ENCODE measurements at regions not wholly inside any gene's neighbourhood (a gene's known extent, or its start where the extent isn't known, plus 50 kb on each side); places are given as distances from the start of the nearest gene placed in this dataset.

- intact Hi-C loops (cut with DNase I), result no loop called here
- no peaks in the 10 kb centered on the region for H3K36me3 ChIP-seq
- no peak overlapping the region for H3K4me3 ChIP-seq
- no peak for TF ChIP-seq CTCF (IDR thresholded peaks at IDR 0.05)
- ATAC-seq (no peak), DNase-seq (no peak)
- peaks cover 0 to 8% of the 10 kb centered on the region in 2 donors for H3K9me3 ChIP-seq
- no peaks in the 10 kb centered on the region for H3K27me3 ChIP-seq
- H3K4me1 ChIP-seq, result no peaks in the 10 kb centered on the region
- no peak overlapping the region for H3K27ac ChIP-seq
Measured at GRCh38 chr16:51497541-51498211, 346.6 kb upstream of the SALL1 start.

GRCh38 chr16:51490866-51491265 is 339.8 kb upstream of the SALL1 start:
- no peak overlapping the region for H3K27ac ChIP-seq
- H3K9me3 ChIP-seq, result peaks cover 0 to 9% of the 10 kb centered on the region in 2 donors
- H3K27me3 ChIP-seq, result no peaks in the 10 kb centered on the region
- intact Hi-C loops (cut with DNase I), result no loop called here
- DNase-seq, result peak in 1 of 4 donors; percentile 1
- no peak for TF ChIP-seq CTCF (IDR thresholded peaks at IDR 0.05)
- no peaks in the 10 kb centered on the region for H3K36me3 ChIP-seq
- ATAC-seq, result no peak
- H3K4me1 ChIP-seq, result no peaks in the 10 kb centered on the region
- H3K4me3 ChIP-seq, result no peak overlapping the region

- no peak for TF ChIP-seq CTCF (IDR thresholded peaks at IDR 0.05)
- Histone ChIP-seq H3K4me3 (no peak overlapping the region), H3K27ac (no peak overlapping the region), H3K36me3 (no peaks in the 10 kb centered on the region), H3K4me1 (no peaks in the 10 kb centered on the region), H3K9me3 (peaks cover 0 to 24% of the 10 kb centered on the region in 2 donors), H3K27me3 (no peaks in the 10 kb centered on the region)
- intact Hi-C loops (cut with DNase I), result no loop called here
- DNase-seq (no peak), ATAC-seq (no peak)
Measured at GRCh38 chr16:51487880-51488279, 336.8 kb upstream of the SALL1 start.

- intact Hi-C loops (cut with DNase I), result no loop called here
- Histone ChIP-seq H3K4me1 (no peaks in the 10 kb centered on the region), H3K4me3 (no peak overlapping the region), H3K9me3 (peaks cover 0 to 5% of the 10 kb centered on the region in 2 donors), H3K27me3 (no peaks in the 10 kb centered on the region), H3K36me3 (no peaks in the 10 kb centered on the region), H3K27ac (no peak overlapping the region)
- DNase-seq (no peak), ATAC-seq (no peak)
- TF ChIP-seq CTCF (IDR thresholded peaks at IDR 0.05), result no peak
Measured at GRCh38 chr16:51474414-51475091, 323.5 kb upstream of the SALL1 start.

- Histone ChIP-seq H3K27me3 (no peaks in the 10 kb centered on the region), H3K27ac (no peak overlapping the region), H3K9me3 (peaks cover 0 to 3% of the 10 kb centered on the region in 2 donors), H3K36me3 (no peaks in the 10 kb centered on the region), H3K4me3 (no peak overlapping the region), H3K4me1 (no peaks in the 10 kb centered on the region)
- intact Hi-C loops (cut with DNase I), result no loop called here
- no peak for TF ChIP-seq CTCF (IDR thresholded peaks at IDR 0.05)
- ATAC-seq (no peak), DNase-seq (no peak)
Measured at GRCh38 chr16:51473091-51473490, 322.0 kb upstream of the SALL1 start.
